ENCODE measurements at regions not wholly inside any gene's neighbourhood (a gene's known extent, or its start where the extent isn't known, plus 50 kb on each side); places are given as distances from the start of the nearest gene placed in this dataset.

DNA sequence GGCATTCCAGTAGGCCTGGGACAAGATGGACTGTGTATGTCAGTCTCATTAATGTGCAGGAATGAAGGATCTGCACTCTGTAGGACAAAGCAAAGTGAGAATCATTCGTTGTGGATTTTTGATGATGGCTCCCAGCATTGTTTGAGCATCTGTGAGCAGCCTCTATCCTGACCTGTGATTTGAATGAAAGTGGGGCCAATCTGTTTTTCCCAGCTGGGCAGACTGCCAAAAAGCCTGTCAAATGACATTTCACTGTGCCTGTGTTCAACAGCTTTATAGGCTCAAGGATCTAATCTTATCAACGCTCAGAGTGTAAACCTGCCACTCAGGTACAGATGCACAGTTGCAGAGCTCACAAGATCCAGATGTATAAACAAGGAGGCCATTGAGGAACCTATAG, 86.7 kb upstream of the SYNDIG1 start:
- TF ChIP-seq, protein P1, sequence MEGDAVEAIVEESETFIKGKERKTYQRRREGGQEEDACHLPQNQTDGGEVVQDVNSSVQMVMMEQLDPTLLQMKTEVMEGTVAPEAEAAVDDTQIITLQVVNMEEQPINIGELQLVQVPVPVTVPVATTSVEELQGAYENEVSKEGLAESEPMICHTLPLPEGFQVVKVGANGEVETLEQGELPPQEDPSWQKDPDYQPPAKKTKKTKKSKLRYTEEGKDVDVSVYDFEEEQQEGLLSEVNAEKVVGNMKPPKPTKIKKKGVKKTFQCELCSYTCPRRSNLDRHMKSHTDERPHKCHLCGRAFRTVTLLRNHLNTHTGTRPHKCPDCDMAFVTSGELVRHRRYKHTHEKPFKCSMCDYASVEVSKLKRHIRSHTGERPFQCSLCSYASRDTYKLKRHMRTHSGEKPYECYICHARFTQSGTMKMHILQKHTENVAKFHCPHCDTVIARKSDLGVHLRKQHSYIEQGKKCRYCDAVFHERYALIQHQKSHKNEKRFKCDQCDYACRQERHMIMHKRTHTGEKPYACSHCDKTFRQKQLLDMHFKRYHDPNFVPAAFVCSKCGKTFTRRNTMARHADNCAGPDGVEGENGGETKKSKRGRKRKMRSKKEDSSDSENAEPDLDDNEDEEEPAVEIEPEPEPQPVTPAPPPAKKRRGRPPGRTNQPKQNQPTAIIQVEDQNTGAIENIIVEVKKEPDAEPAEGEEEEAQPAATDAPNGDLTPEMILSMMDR (IDR thresholded peaks at IDR 0.05): no peak
- TF ChIP-seq POLR2AphosphoS5 (IDR thresholded peaks at IDR 0.05; ENCODE audit: low read depth, low read length) (no peak), SIN3A (IDR thresholded peaks at IDR 0.05; ENCODE audit: borderline replicate concordance, insufficient read depth, low read depth, low read length) (no peak)
- TF ChIP-seq, protein P2, sequence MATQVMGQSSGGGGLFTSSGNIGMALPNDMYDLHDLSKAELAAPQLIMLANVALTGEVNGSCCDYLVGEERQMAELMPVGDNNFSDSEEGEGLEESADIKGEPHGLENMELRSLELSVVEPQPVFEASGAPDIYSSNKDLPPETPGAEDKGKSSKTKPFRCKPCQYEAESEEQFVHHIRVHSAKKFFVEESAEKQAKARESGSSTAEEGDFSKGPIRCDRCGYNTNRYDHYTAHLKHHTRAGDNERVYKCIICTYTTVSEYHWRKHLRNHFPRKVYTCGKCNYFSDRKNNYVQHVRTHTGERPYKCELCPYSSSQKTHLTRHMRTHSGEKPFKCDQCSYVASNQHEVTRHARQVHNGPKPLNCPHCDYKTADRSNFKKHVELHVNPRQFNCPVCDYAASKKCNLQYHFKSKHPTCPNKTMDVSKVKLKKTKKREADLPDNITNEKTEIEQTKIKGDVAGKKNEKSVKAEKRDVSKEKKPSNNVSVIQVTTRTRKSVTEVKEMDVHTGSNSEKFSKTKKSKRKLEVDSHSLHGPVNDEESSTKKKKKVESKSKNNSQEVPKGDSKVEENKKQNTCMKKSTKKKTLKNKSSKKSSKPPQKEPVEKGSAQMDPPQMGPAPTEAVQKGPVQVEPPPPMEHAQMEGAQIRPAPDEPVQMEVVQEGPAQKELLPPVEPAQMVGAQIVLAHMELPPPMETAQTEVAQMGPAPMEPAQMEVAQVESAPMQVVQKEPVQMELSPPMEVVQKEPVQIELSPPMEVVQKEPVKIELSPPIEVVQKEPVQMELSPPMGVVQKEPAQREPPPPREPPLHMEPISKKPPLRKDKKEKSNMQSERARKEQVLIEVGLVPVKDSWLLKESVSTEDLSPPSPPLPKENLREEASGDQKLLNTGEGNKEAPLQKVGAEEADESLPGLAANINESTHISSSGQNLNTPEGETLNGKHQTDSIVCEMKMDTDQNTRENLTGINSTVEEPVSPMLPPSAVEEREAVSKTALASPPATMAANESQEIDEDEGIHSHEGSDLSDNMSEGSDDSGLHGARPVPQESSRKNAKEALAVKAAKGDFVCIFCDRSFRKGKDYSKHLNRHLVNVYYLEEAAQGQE (IDR thresholded peaks at IDR 0.05; ENCODE audit: insufficient read depth in 1 of 2, low read depth in 2 of 2, low read length in 1 of 2): no peak
